Right ventricle myocardium superior (tissue), 1 donor: ENCODE measurements at regions not wholly inside any gene's neighbourhood (a gene's known extent, or its start where the extent isn't known, plus 50 kb on each side); places are given as distances from the start of the nearest gene placed in this dataset.
"Not testable (repeated sequence)": the region's sequence is repeated elsewhere in the genome, so short reads cannot be mapped to it uniquely, and the experiment has no call there.

Experiments used
- ATAC-seq: fragments of 200-7000 bp; cut with Tn5 transposase; one replicate; pipeline ENCODE4 v1.9.1; 2020; ENCODE audit warnings: mild to moderate bottlenecking; ENCODE audit not compliant: poor library complexity
- DNase-seq: peaks from one replicate; pipeline ENCODE4 v3.0.0-alpha.2; 2020
- intact Hi-C: fragments of 100-400 bp; cut with DNase I; formaldehyde crosslinking; loops from one replicate; pipeline ENCODE4 v1.11.2; 2022
- donor health status: DM: no; HTN: yes; CAD: no; lungs with severe emphysema.

DNA sequence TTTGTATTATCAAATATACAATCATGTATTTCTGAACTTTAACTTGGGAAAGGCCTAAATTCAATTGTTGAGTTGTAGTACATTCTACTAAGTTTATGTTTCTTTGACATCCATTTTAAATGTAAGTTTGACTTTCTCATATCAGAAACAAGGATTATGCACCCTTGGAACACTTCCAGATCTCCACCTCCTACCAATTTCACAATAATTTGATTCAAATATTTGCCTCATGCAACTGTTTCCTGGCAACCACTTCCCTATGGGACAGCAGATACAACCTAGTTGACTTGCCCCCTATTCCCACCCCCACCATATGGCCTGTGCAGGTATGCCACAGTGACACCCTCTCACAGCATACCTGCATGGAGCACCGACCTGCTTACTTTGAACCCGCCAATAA is 506.4 kb upstream of the PABPC4L start:
- DNase-seq (no peak), ATAC-seq (no peak)
- intact Hi-C loops: no loop called here

DNA sequence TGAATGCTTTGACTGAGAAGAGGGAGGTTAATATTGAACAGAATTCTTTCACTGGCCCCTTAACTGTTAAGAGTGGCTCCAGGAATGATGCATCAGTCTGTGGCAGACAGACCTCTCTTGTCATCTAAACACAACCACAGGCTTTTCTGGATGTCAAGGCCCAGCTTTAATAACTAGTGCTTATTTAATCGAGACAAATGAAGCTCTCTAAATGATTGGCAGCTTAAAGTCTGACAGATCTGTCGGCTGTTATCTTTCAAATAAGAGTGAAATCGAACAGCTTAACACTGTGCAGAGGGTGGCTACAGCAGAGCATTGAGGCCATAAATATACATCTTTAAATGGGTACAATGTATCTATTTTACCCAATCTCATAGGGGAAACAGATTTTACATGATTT is 500.8 kb upstream of the PABPC4L start:
- no peak for ATAC-seq
- no peak for DNase-seq
- intact Hi-C loops: no loop called here

DNA sequence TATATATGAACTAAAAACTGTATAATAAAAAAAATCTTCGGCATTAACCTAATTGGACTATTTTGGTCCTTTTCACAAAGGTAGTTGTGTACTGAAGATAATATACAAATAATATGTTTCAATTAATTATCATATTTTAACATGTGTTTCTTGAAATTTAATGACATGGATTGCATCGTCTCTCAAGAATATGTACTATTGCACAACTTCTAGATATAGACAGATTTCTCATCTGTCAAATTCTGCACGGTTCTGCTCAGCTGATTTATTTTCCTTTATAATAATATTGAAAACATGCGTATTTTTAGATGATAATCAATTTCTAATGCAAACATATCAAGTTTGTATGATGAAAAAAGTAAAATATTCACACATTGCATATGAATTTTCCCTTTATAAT is 498.7 kb upstream of the PABPC4L start:
- DNase-seq (no peak), ATAC-seq (no peak)
- intact Hi-C loops: no loop called here

DNA sequence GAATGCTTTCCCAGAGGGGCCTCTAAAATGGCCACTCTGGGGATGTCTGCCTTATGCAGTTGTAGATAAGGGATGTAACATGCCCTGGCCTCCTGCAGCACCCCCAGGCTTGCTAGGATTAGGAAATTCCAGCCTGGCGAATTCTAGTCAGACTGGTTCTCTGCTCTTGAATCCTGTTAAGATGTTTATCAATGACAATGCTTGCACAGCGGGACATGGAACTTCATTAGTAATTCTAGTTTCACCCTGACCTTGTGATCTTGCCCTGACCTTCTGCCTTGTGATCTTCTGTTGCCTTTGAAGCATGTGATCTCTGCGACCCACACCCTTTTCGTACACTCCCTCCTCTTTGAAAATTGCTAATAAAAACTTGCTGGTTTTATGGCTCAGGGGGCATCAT is 497.2 kb upstream of the PABPC4L start:
- ATAC-seq, intact Hi-C loops, DNase-seq: not testable (repeated sequence)

DNA sequence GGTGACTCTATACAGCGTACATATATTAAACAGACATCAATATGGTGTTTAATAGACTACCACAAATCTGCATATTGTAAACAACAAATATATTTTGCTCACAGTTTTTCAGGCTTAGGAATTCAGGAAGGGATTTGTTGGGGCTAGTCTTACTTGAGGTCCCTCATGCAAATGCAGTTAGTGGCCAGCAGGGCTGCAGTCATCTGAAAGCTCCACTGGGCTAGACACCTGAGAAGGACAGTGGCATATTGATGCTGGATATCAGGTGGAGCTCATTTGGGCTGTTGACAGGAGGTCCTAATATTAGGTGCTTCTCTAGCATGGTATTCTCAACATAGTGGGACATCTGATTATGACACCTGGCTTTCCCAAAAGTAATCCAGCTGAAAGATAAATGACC is 493.8 kb upstream of the PABPC4L start:
- DNase-seq (no peak), ATAC-seq (no peak)
- intact Hi-C loops: no loop called here

DNA sequence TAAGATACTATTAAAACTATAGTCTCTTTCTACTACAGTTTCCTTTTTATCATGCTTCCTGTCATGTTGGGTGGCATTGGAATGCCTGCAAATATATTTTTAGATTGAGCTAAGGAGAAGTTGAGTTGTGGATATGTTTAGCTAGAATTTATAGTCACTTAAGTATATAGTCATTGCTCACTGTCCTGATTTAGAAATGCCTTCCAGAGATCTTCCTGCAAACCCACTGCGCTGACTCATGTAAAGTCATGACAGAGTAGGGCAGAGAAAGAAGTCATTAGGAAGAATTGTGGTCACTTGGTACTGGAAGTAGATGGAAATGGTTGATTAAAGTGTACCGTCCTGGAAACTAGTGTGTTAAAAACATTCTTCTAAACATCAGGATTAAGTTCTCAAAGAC is 490.3 kb upstream of the PABPC4L start:
- intact Hi-C loops: no loop called here
- ATAC-seq (no peak), DNase-seq (no peak)

DNA sequence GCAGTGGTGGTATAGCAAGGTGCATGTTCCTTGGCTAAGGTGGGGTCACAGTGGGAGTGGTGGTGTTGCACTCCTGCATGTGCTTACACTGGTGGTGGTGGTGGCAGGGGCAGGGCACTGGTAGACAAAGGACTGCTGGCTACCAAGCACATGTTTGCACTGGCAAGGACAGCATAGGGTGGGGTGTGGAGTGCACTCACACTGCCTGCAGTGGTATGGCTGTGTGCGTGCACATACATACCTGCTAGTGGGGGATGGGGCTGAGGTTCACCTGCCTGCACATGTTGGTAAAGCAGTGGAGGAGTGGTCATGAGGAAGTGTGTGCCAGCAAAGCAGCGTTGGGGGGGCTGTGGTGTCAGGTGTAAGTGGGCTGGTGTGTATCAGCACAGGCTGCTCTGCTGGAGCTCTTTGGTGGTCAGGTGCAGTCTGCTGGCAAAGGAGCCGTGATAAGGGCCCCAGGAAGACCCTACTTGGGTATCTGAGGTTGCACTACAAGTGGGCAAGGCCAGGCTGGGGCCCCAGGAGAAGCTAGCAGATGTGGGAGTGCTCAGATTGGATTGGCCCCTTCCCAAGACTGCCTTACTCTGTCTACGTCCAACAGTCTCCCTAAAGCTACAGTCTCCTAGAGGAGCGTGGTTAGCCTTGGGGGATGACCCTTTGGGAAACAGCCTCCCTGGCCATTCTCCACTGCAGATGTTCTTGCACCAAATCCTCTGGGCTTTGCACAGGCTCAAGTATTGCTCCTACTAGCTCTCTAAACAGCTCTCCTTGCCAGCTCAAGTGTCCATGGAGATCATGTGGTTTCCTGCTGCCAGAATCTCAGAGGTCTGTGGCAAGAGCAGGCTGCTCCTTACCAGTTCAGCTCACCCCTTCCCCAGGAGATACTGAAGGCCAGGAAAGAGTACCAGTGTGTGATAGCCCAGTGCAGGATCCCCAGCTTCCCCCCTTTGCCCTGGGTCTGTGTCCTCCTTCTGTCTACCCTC is 486.3 kb upstream of the PABPC4L start:
- DNase-seq (no peak), ATAC-seq (no peak)
- intact Hi-C loops: no loop called here

DNA sequence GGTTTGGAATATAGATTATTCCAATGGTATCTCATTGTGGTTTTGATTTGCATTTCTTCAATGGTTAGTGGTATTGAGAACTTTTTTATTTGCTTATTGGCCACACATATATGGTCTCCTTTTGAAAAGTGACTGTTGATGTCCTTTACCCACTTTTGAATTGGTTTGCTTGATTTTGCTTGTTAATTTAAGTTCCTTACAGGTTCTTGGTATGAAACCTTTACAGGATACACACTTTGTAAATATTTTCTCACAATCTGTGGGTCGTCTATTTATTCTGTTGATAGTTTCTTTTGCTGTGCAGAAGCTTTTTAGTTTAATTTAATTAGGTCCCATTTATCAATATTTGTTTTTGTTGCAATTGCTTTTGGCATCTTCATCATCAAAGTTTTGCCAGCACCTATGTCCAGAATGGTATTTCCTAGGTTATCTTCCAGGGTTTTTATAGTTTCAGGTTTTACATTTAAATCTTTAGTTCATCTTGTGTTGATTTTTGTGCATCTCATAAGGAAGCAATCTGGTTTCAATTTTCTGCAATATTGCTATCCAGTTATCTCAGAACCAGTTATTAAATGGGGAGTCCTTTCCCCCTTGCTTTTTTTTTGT is 475.7 kb upstream of the PABPC4L start:
- intact Hi-C loops: no loop called here
- DNase-seq: no peak
- ATAC-seq: no peak

DNA sequence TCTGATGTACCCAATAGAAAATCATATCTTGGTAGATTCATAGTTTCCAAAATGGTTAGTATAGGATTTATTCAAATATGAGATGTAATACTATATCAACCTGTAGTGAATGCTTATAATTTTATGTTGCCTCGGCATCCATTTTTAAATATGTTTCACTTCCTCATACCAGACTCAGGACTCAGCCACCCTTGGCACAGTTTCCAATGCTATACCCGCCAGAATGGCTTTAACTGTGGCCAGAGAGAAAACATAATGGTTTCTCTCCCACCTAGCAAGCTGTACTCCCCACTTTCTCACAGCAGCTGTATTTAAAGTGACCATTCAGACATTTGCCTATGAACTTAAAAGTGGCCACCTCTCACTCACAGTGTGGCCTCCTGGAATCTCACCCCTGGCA is 466.6 kb upstream of the PABPC4L start:
- ATAC-seq (no peak), DNase-seq (no peak)
- intact Hi-C loops: no loop called here

DNA sequence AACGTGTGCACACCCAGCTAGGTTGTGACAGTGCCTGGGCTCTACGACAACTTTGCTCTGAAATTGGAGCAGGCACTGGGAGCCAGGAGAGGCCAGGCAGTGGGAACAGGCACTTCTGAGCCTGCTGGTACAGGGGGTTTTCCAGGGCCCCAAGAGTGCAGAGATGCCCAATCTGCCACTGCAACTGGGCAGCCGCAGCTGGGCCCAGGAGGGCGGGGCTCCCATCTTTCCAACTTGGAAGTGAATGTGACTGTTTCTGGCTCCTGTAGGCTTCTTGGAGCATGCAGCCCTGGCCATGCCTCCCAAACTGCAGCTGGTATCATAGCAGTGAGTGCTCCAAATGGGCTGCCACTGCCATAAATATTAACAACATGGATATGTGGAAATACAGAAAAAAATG is 465.1 kb upstream of the PABPC4L start:
- intact Hi-C loops: no loop called here
- DNase-seq (no peak), ATAC-seq (no peak)

DNA sequence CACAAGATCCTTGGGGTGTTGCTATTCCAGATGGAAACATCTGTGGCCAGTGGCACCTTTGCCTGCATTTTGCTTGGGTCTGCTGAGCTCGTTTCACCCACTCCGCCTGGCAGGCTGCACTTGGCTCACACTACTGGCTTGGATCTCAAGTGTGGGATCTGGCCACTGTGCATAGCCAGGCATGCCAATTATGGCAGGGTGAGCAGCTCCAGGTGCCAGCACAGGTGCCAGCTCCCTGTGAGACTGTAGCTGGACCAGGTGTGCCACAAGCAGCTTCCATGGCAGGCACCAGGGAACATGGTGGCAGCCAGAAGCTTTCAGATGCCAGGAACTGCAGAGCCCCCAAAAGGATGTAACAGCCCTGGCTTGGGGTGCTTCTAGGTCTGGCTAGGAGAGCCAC is 463.8 kb upstream of the PABPC4L start:
- ATAC-seq (no peak), DNase-seq (no peak)
- intact Hi-C loops: no loop called here

DNA sequence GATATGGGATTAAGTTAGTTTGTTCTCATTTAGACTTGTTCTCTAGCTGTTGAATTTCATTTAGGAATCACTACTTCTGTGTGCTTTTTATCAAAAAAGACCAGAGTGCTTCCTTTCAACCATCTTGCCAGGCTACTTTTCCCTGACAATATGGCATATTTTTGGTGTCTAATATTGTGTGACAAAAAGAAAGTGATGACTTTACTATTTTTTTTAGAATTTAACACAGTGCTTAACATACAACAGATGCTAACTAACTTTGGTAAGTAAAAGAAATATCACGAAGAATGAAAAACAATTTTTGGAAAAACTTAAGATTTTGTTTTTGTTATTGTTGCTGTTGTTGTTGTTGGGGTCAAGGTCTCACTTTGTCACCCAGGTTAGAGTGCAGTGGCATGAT is 462.2 kb upstream of the PABPC4L start:
- intact Hi-C loops: no loop called here
- ATAC-seq: no peak
- no peak for DNase-seq

DNA sequence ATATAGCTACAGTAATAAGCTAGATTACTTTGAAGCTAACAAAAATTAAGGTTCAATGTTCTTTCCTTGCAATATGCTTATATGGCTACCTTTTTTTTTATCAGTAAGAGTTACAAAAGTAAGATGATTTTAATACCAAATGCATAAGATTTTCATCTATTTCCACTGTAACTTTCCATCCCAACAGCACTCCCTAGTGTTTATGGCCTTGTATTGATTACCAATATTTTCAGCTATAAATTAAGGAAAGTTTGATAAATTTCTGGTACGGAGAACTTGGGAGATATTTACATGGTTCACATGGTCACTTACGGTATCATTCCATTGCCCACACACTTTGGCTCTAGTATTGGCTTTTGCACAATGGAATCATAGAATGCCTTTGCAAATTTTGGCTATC is 448.9 kb upstream of the PABPC4L start:
- DNase-seq (no peak), ATAC-seq (no peak)

DNA sequence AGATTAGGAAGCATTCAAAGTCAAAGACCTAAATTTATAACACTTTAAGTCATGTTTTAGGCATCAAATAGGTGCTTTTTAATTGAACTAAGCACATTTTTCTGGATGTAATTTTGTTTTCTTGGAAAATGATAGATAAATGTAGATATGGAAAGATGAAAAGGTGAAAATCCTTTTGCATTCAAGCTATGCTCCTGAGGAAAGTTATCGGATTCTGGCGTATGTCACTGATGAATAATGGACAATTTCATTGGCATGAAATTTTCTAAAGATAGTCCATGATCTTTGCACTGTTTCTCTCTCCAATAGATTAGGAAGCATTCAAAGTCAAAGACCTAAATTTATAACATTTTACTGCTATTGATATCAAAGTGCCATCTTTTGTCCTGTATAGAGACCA is 444.2 kb upstream of the PABPC4L start:
- intact Hi-C loops: no loop called here
- ATAC-seq (no peak), DNase-seq (no peak)

More for the DNA sequence above, 448.9 kb upstream of the PABPC4L start:
- intact Hi-C loops: no loop called here

DNA sequence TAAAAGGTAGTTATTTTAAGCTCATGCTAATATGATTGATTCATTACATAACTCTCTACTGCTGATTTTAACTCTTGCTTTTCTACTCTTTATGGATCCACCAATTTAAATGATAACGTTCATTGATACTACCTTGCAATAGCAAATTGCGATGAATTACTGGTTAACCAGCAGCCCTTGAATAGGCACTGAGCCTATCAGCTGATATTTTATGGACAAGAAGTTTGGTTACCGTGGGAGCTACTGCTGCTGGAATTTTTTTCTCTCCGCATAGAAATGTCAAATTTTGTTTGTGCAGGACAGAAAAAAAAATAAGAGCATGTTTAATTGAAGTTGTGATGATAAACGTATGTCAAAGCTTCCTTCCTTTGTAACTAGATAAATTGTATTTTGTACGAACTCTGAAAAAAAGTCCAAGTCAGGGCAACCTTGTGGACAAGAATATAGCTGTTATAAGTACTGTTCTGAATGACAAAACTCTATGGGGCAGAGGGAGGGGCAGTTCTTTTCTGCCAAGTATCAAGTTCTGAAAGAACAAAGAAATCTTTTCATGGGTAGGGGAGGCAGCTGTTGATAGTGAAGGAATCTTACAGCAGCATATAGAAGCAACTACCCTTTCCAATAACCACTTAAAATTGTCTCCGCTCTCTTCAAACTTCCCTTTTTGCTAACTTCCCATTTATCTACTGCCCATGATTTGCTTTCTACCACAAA is 434.9 kb upstream of the PABPC4L start:
- intact Hi-C loops: no loop called here
- DNase-seq (no peak), ATAC-seq (no peak)

DNA sequence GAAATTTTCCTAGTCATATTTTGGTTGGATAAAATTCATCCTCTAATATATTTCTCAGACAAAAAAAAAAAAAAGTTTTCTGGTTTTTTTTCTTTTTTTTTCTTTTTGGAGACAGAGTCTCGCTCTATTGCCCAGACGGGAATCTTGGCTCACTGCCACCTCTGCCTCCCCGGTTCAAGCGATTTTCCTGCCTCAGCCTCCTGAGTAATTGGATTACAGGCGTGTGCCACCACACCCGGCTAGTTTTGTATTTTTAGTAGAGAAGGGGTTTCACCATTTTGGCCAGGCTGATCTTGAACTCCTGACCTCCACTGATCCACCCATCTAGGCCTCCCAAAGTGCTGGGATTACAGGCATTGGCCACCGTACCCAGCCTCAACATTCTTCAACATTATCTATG is 432.7 kb upstream of the PABPC4L start:
- intact Hi-C loops: no loop called here
- no peak for ATAC-seq
- no peak for DNase-seq

DNA sequence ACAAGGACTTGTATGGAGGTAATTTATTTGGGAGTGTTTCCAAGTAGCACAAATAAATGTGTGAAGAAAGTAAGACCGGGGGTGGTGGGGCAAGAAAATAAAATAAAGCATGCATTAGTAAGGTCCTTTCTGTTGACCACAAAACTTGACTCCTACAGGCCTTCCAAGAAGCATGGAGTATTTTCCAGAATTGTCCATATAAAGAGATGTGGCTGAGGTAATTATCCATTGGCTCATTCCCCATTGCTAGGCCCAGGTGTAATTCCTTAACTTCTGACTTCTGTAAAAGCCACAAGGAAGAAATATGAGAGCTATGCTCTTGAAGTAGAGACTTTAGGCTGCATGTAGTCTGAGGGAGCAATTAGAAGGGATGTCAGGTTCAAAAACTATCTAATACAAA is 430.5 kb upstream of the PABPC4L start:
- DNase-seq: no peak

DNA sequence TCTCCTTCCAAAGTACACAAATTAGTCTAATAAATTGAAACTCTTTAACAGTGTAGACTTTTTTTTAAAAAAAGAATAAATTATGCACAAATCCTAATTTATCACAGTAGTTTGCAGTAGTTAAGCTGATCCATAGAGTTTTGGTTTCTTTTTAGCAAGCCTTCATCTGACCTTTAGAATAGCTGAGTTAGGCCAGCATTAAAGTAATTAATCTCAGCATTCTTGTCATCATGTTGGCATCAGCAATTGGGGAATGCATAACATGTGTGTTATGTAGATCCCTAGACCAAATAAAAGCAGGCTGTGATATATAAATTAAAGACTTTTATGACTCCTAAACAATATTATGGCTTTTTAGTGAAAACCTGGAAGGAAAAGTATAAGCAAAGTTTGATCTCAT is 426.5 kb upstream of the PABPC4L start:
- ATAC-seq (no peak), DNase-seq (no peak)
- intact Hi-C loops: no loop called here

More for the DNA sequence above, 430.5 kb upstream of the PABPC4L start:
- ATAC-seq: no peak
- intact Hi-C loops: no loop called here

DNA sequence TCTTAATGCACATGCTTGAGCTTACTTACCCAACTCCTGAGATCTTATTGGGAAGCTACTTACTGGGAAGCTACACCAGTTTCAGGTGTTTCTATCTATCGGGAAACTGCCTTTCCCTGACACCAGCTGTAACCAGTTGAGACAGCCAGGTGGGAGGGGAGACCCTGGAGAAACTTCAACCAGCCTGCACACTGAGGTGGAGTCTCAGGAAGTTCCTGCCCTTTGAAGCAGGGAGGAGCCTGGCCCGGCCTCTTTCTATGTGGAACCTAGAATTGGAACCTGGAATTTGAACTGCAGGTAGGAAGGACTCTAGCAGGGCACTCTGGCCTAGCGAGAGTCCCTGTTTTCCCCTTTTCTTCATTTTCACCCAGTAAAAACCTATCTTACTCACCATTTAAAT is 425.8 kb upstream of the PABPC4L start:
- ATAC-seq (no peak), DNase-seq (no peak)
- intact Hi-C loops: no loop called here

DNA sequence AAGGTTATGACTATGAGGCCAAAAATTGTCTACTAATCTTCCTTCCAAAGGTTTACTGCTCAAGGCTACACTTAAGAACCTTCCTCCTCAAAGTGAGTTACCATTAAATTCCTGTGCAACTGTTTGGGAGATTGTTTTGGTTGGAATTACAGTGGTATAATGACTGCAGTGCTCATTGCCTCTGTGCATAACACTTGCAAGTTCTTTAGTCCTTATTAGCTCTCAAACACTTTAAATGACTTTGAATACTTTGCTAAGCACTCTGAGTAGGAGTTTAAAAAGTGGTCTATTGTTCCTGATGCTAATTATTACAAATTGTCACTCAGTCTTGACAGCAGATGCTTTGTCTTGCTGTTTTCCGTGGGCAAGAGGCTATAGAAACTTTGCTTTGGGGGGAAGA is 422.8 kb upstream of the PABPC4L start:
- ATAC-seq (no peak), DNase-seq (no peak)
- intact Hi-C loops: no loop called here
